GM21737 (cell line): ENCODE measurements at regions not wholly inside any gene's neighbourhood (a gene's known extent, or its start where the extent isn't known, plus 50 kb on each side); places are given as distances from the start of the nearest gene placed in this dataset.

Source experiments
- ATAC-seq: cut with Tn5 transposase; IDR thresholded peaks from one replicate; pipeline ENCODE4 v1.9.1; 2021; ENCODE audit warnings: mild to moderate bottlenecking, moderate library complexity; ENCODE audit not compliant: unreplicated experiment

GRCh38 chr6:12420626-12421025 is 130.5 kb downstream of the EDN1 start:
- ATAC-seq = no peak

DNA sequence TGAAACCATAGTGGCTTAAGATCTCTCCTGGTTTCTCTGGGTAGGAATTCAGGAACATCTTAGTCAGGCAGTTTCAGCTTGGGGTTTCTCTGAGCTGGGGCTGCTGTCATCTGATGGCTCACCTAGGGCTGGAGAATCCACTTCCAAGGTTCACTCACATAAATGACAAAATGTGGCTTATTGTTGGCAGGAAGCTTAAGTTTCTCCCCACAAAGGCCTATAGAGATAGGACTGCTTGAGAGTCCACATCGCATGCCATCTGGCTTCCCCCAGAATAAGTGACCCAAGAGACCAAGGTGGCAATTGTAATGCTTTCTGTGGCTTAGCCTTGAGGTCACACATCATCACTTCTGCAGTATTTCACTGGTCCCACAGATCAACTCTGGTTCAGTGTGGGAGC is 131.4 kb downstream of the EDN1 start:
- ATAC-seq = no peak

DNA sequence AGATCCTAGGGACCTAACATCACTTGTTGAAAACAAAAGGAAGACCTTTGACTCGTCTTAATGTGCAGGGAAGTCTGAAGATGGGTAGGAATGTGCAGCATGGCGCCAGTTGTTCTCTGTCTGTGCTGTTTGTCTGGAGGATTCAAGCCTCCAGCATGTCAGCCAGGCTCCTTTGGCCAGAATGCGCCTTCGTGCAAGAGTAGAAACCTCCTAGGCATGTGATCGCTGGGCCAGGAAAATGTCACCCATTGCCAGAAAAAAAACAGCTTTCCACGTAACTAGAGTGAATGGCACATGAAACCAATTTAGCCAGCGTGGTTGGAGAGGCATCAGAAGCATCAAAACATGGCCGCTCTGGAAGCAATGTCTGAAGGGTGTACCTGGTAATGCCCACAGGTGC is 132.7 kb downstream of the EDN1 start:
- no peak for ATAC-seq

GRCh38 chr6:12423832-12424231 is 133.7 kb downstream of the EDN1 start:
- ATAC-seq = no peak

- no peak for ATAC-seq
Observed at GRCh38 chr6:12426121-12426520, 136.0 kb downstream of the EDN1 start.

GRCh38 chr6:12431023-12431422 is 140.9 kb downstream of the EDN1 start:
- no peak for ATAC-seq

DNA sequence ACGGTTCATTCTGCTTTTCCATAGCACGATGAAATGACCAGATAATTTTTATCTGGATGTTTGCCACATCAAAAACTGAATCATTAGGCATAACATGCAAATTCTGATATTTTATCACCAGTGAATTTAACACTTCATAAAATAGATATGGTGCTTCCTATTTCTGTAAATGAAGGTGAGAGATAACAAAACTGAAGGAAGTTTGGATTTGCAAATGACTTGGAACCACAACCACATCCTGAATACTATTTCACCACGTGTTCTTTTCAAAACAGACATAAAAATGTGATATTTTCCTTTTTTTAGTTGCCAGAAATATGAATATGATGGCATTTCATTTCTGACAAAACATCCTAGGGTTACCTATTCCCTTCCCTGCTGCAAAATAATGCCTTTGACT is 146.1 kb downstream of the EDN1 start:
- no peak for ATAC-seq

GRCh38 chr6:12436683-12437082 is 146.5 kb downstream of the EDN1 start:
- no peak for ATAC-seq

- ATAC-seq = no peak
Observed at GRCh38 chr6:12439296-12439695, 149.1 kb downstream of the EDN1 start.

DNA sequence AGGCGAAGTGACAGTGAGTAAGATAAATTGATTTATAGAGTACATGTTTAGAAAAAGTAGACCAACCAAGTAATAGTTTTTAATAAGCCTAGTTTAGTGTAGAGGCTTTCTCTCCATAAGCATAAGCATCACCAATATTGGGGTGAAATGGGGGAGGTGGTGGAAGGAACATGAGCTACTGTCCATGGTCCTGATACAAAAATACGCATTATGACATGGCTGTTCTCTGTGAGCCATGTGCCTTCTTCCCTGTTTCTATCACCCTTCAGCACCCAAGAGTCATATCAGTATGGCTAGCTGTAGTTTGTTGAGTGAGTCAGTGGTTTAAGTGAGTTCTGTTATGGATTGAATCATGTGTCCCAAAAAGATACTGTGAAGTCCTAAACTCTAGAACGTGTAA is 150.8 kb downstream of the EDN1 start:
- ATAC-seq = no peak

GRCh38 chr6:12442455-12442854 is 152.3 kb downstream of the EDN1 start:
- ATAC-seq = no peak

- no peak for ATAC-seq
Observed at GRCh38 chr6:12446394-12446793, 156.2 kb downstream of the EDN1 start.

DNA sequence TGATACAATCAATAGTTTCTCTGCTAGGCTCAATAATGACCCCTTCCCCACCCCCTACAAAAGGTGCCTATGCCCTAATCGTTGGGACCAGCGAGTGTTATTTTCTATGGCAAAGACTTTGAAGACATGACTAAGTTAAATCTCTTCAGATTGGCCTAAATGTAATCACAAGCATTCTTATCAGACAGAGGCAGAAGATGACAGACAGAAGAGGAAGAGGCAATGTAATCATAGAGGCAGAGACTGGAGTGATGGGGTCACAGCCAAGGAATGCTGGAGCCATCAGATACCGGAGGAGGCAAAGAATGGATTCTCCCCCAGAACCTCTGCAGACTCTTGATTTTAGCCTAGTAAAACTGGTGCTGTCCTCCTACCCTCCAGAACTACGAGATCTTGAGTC is 159.3 kb downstream of the EDN1 start:
- ATAC-seq = no peak

DNA sequence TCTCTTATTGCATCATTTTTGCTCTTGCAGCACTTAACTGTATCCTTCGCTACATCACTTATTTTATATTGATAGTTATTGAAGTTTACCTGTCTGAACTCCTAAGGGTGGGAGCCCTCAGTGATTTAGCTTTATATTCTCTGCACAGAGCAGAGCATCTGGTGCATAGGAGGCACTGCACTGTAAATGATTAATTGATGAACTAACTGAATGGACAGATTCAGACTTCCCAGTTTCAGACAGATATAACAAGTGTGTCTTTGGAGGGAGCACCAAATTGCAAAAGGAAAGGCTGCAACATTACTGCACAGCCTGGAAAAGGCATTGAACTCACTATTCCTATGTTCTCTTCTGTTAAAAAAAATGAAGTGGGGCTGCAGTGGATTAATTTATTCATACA is 160.3 kb downstream of the EDN1 start:
- ATAC-seq = no peak

- ATAC-seq = no peak
Observed at GRCh38 chr6:12456343-12456742, 166.2 kb downstream of the EDN1 start.

GRCh38 chr6:12457094-12457493 is 166.9 kb downstream of the EDN1 start:
- no peak for ATAC-seq

DNA sequence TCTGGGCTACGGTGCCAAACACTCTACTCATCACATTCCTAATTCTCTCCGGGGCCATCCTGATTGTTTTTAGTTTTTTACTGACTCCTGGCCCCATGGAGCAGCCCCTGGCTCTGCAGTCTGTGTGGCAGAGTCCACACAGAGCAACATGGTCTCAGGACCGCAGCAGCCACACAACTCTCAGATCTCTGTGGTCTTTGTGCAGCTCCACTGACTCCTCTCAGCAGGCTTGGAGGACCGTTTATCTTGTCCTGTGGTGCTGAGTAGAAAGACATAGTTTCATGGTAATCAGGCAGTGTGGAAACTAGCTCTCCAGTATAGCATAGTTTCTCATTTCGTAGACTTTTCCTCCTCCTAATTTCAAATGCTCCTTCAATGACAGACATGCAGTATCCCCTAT is 168.4 kb downstream of the EDN1 start:
- no peak for ATAC-seq

- ATAC-seq = no peak
Observed at GRCh38 chr6:12459945-12460661, 169.9 kb downstream of the EDN1 start.

- ATAC-seq = no peak
Observed at GRCh38 chr6:12467706-12468670, 177.8 kb downstream of the EDN1 start.

DNA sequence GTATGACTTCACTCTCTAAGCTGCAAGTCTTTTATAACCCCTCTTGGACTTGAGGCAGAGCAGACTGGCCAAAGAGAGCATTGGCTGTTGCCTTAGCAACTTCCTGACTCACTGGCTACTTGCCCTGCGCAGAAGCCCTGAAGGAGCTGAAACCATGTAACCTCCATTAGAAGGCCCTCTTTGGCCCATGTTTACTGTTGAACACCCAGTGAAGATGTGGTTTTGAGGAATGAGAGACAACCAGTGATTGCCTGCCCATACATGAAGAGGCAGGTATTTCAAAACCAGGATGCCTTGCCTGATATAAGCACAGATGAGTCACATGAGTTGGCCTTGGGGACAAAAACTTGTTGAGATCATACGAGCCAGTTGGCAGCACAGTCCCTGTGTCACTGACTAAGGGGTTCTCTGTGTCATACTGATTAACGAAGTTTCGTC is 182.5 kb downstream of the EDN1 start:
- no peak for ATAC-seq

DNA sequence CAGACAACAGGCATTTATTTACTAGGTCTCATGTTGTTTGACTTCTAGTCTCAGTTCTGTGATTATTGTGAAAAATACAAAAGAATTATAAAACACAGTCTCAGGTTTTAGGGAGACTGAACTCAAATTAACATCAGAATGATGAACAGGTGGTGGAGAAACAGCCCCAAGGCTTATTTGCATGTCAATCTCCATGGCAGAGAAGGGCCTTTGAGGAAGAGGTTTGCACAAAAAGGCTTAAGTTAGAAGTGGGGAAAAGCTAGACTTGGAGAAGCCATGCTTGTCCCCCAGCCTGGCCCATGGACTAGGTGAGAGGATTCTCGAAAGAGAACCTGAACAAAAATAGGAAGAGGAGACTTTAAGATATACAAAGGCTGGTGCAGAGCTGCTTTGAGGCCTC is 183.3 kb downstream of the EDN1 start:
- ATAC-seq = no peak
